ENCODE measurements at regions not wholly inside any gene's neighbourhood (a gene's known extent, or its start where the extent isn't known, plus 50 kb on each side); places are given as distances from the start of the nearest gene placed in this dataset.

- no peak for DNase-seq (ENCODE audit: extremely low read depth, low read depth)
- TF ChIP-seq, protein P1, sequence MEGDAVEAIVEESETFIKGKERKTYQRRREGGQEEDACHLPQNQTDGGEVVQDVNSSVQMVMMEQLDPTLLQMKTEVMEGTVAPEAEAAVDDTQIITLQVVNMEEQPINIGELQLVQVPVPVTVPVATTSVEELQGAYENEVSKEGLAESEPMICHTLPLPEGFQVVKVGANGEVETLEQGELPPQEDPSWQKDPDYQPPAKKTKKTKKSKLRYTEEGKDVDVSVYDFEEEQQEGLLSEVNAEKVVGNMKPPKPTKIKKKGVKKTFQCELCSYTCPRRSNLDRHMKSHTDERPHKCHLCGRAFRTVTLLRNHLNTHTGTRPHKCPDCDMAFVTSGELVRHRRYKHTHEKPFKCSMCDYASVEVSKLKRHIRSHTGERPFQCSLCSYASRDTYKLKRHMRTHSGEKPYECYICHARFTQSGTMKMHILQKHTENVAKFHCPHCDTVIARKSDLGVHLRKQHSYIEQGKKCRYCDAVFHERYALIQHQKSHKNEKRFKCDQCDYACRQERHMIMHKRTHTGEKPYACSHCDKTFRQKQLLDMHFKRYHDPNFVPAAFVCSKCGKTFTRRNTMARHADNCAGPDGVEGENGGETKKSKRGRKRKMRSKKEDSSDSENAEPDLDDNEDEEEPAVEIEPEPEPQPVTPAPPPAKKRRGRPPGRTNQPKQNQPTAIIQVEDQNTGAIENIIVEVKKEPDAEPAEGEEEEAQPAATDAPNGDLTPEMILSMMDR (IDR thresholded peaks at IDR 0.05; ENCODE audit: low read depth, low read length): no peak
Observed at GRCh38 chr11:122399375-122399774, 256.1 kb upstream of the UBASH3B start.

DNA sequence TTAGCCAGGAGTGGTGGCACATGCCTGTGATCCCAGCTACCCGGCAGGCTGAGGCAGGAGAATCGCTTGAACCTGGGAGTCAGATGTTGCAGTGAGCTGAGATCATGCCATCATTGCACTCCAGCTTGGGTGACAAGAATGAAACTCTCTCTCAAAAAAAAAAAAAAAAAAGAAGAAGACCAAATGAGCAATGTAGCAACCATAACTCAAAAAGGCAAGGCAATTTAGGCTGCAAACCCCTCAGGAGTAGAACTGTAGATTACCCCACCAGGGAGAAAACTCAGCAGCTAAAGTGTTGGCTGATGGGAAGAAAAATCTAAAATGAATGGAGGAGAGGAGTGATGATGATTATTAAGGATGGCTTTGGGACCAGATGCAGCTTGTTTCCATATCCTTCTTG, 256.7 kb upstream of the UBASH3B start:
- DNase-seq (ENCODE audit: extremely low read depth, low read depth): no peak
- TF ChIP-seq, protein P1 (IDR thresholded peaks at IDR 0.05; ENCODE audit: low read depth, low read length): no peak

DNA sequence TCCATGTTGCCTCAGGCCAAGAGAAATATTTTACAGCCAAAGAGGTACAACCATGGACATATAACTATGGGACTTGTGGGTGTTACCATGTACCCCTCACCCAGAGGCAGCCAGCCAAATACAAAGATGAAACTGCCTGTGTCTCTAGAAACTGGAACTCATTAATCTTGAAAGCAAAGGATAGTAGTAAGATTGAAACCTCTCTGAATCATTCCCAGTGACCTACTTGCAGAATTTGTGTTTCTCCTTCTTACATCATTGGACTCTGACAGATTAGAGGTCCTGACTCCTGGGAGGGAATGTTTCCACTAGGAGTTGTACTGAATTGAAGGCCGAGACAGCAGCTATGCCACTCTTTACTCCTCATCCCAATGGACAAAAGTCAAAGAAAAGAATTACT, 257.4 kb upstream of the UBASH3B start:
- TF ChIP-seq, protein P1 (IDR thresholded peaks at IDR 0.05; ENCODE audit: low read depth, low read length): no peak
- no peak for DNase-seq (ENCODE audit: extremely low read depth, low read depth)

DNA sequence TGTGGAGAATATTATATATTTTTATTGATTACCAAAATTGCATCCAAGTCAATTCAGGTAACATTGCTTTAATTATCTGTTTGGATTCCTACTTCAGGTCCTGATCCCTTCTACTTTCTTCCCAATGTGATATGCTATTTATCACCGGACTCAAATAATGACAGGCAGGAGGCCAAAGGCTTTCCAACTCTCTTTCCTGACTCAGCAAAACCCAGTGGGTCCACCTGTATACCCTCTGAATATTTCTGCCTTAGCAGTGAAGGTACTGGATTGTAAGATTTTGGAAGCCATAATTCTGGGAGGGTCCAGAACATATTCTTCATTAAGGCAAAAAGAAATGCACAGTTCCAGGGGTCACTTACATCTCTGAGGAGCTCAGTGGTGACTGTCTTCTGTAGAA, 260.2 kb upstream of the UBASH3B start:
- TF ChIP-seq, protein P1 (IDR thresholded peaks at IDR 0.05; ENCODE audit: low read depth, low read length): no peak
- no peak for DNase-seq (ENCODE audit: extremely low read depth, low read depth)

DNA sequence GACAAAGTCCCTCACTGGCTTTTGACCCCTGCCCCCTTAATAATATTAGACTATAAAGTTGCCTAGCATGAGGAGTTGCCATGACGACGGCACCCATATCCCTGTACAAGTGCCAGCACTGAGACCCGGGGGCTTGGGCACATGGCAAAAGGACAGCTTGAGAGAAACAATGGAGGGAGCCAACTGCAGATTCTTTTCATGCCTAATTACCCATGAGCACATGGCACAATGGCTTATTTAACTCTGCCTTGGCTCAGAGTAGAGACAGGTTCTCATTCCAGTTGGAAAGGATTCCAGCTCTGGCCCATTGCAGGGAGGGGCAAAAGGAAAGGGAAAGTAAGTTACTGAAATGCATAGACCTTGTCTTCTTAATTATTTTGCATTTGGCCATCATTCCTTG, 261.2 kb upstream of the UBASH3B start:
- TF ChIP-seq, protein P1 (IDR thresholded peaks at IDR 0.05; ENCODE audit: low read depth, low read length): no peak
- no peak for DNase-seq (ENCODE audit: extremely low read depth, low read depth)

GRCh38 chr11:122393209-122393860, 262.2 kb upstream of the UBASH3B start:
- DNase-seq (ENCODE audit: extremely low read depth, low read depth): no peak
- TF ChIP-seq, protein P1 (IDR thresholded peaks at IDR 0.05; ENCODE audit: low read depth, low read length): no peak

DNA sequence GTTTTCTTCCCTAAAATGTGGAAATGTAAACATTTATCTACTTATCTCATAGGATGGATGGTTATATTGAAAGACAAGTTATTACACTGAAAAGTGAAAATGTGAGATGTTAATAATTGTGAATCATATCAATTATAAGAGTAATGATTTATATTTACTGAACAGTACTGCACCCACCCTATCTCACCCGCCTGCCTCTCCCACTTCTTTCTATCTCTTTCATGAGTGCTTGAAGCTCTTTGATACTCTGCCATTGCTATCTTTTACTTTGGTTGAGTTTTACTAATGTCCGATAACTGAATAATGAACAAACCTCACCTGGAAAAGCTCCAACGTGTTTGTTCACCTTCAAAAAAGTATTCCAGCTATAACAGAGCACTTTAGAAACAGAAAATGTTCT, 263.0 kb upstream of the UBASH3B start:
- DNase-seq (ENCODE audit: extremely low read depth, low read depth): no peak
- TF ChIP-seq, protein P1 (IDR thresholded peaks at IDR 0.05; ENCODE audit: low read depth, low read length): no peak
